ENCODE measurements at regions not wholly inside any gene's neighbourhood (a gene's known extent, or its start where the extent isn't known, plus 50 kb on each side); places are given as distances from the start of the nearest gene placed in this dataset.

- Mint-ChIP-seq H3K36me3 (no peaks in the 10 kb centered on the region), H3K4me1 (peaks cover 5% of the 10 kb centered on the region), H3K4me3 (no peak overlapping the region), H3K9me3 (no peaks in the 10 kb centered on the region), H3K27me3 (ENCODE audit: insufficient read depth, low read depth) (no peaks in the 10 kb centered on the region), H3K27ac (no peak overlapping the region)
- TF ChIP-seq CTCF (IDR thresholded peaks at IDR 0.05) (no peak), EZH2 (IDR thresholded peaks at IDR 0.05) (no peak), EZH2phosphoT487 (IDR thresholded peaks at IDR 0.05) (no peak)
- no peak overlapping the region for H3K4me3 ChIP-seq
- H3K27me3 ChIP-seq = no peaks in the 10 kb centered on the region
- DNase-seq (ENCODE audit: low spot score) = no peak
- H2AFZ ChIP-seq (replicated peaks) = no peak overlapping the region
- H3K36me3 ChIP-seq = no peaks in the 10 kb centered on the region
- H3F3A ChIP-seq (ENCODE audit: low read depth) = no peaks in the 10 kb centered on the region
- H3K79me2 ChIP-seq (ENCODE audit: low read depth) = no peaks in the 10 kb centered on the region
- H3K9me3 ChIP-seq (ENCODE audit: low read depth) = no peaks in the 10 kb centered on the region
- H3K9ac ChIP-seq = no peak overlapping the region
- H3K4me1 ChIP-seq = peaks cover 13% of the 10 kb centered on the region
- no peak overlapping the region for H3K27ac ChIP-seq
- H4K20me1 ChIP-seq (ENCODE audit: low read depth) = no peaks in the 10 kb centered on the region
- no peak overlapping the region for H3K4me2 ChIP-seq
Measured at GRCh38 chr15:91515188-91515754, 338.2 kb upstream of the SLCO3A1 start.

- no peak overlapping the region for H3K4me3 ChIP-seq
- no peaks in the 10 kb centered on the region for H3K9me3 Mint-ChIP-seq
Measured at GRCh38 chr15:91516866-91517265, 336.6 kb upstream of the SLCO3A1 start.

GRCh38 chr15:91517491-91518200 lies 335.9 kb upstream of the SLCO3A1 start:
- Histone ChIP-seq H4K20me1 (ENCODE audit: low read depth) (no peaks in the 10 kb centered on the region), H3K79me2 (ENCODE audit: low read depth) (no peaks in the 10 kb centered on the region), H3F3A (ENCODE audit: low read depth) (no peaks in the 10 kb centered on the region), H3K4me3 (no peak overlapping the region), H3K4me1 (peaks cover 13% of the 10 kb centered on the region), H3K27me3 (no peaks in the 10 kb centered on the region), H3K27ac (no peak overlapping the region), H3K9me3 (ENCODE audit: low read depth) (no peaks in the 10 kb centered on the region), H2AFZ (replicated peaks) (no peak overlapping the region), H3K4me2 (no peak overlapping the region), H3K9ac (no peak overlapping the region), H3K36me3 (no peaks in the 10 kb centered on the region)
- TF ChIP-seq EZH2 (IDR thresholded peaks at IDR 0.05) = no peak
- TF ChIP-seq EZH2phosphoT487 (IDR thresholded peaks at IDR 0.05) = no peak
- no peak for TF ChIP-seq CTCF (IDR thresholded peaks at IDR 0.05)
- H3K27me3 Mint-ChIP-seq (ENCODE audit: insufficient read depth, low read depth) = no peaks in the 10 kb centered on the region
- peaks cover 5% of the 10 kb centered on the region for H3K4me1 Mint-ChIP-seq
- no peaks in the 10 kb centered on the region for H3K36me3 Mint-ChIP-seq
- no peaks in the 10 kb centered on the region for H3K9me3 Mint-ChIP-seq
- H3K4me3 Mint-ChIP-seq = no peak overlapping the region
- H3K27ac Mint-ChIP-seq = no peak overlapping the region
- no peak for DNase-seq (ENCODE audit: low spot score)

More at GRCh38 chr15:91516866-91517265, 336.6 kb upstream of the SLCO3A1 start:
- no peak overlapping the region for H3K27ac Mint-ChIP-seq
- peaks cover 5% of the 10 kb centered on the region for H3K4me1 Mint-ChIP-seq
- H3K27ac ChIP-seq = no peak overlapping the region
- no peaks in the 10 kb centered on the region for H3K36me3 Mint-ChIP-seq
- TF ChIP-seq EZH2 (IDR thresholded peaks at IDR 0.05) (no peak), EZH2phosphoT487 (IDR thresholded peaks at IDR 0.05) (no peak), CTCF (IDR thresholded peaks at IDR 0.05) (no peak)
- no peak overlapping the region for H3K4me2 ChIP-seq
- H3K4me1 ChIP-seq = peaks cover 13% of the 10 kb centered on the region
- H3K9me3 ChIP-seq (ENCODE audit: low read depth) = no peaks in the 10 kb centered on the region
- no peaks in the 10 kb centered on the region for H4K20me1 ChIP-seq (ENCODE audit: low read depth)
- H2AFZ ChIP-seq (replicated peaks) = no peak overlapping the region
- H3K79me2 ChIP-seq (ENCODE audit: low read depth) = no peaks in the 10 kb centered on the region
- H3K9ac ChIP-seq = no peak overlapping the region
- no peak overlapping the region for H3K4me3 Mint-ChIP-seq
- no peak for DNase-seq (ENCODE audit: low spot score)
- no peaks in the 10 kb centered on the region for H3K27me3 Mint-ChIP-seq (ENCODE audit: insufficient read depth, low read depth)
- H3F3A ChIP-seq (ENCODE audit: low read depth) = no peaks in the 10 kb centered on the region
- no peaks in the 10 kb centered on the region for H3K36me3 ChIP-seq
- H3K27me3 ChIP-seq = no peaks in the 10 kb centered on the region

All from neural progenitor cell (in vitro differentiated cells).